B cell (primary cell): ENCODE measurements at regions not wholly inside any gene's neighbourhood (a gene's known extent, or its start where the extent isn't known, plus 50 kb on each side); places are given as distances from the start of the nearest gene placed in this dataset.

Experiments used
- ATAC-seq: fragments of 200-7000 bp; cut with Tn5 transposase; one replicate; pipeline ENCODE4 v1.10.0; 2021; ENCODE audit warnings: low read depth, mild to moderate bottlenecking, moderate number of reproducible peaks, moderate library complexity
- CTCF ChIA-PET: fragments of 350-600 bp; sonication (Branson Sonifier 250); formaldehyde crosslinking; loops from one replicate; lab custom pipeline; 2021; ENCODE audit warnings: antibody characterized with exemption, inconsistent platforms; lab: Charles Lee
- POLR2A ChIA-PET: fragments of 350-600 bp; sonication (Branson Sonifier 250); formaldehyde crosslinking; loops from one replicate; lab custom pipeline; 2021; ENCODE audit warnings: antibody characterized with exemption; lab: Charles Lee
- DNase-seq: peaks from one replicate; pipeline ENCODE4 v3.0.0; 2013
- H2AFZ ChIP-seq: 2 replicates; pipeline ENCODE4 v1.6.1; 2012; ENCODE audit warnings: mild to moderate bottlenecking, low read depth, low read length; ENCODE audit not compliant: insufficient read depth, poor library complexity, severe bottlenecking
- H3K27ac ChIP-seq, 2 donors: 1 replicate in 1 of 2; 2 replicates in 1 of 2; pipeline ENCODE4 v1.5.1; 2012 to 2013; ENCODE audit warnings: low read length in 2 of 2, mild to moderate bottlenecking in 2 of 2, moderate library complexity in 1 of 2
- H3K27me3 ChIP-seq, 4 experiments: fragments of 200-600 bp in 1 of 4; sonication (generic) in 1 of 4; replicated peaks in 1 of 4; 1 replicate in 2 of 4; 2 replicates in 2 of 4; pipeline versions ENCODE4 v1.6.1 to v1.7.0; 2013 to 2016; ENCODE audit warnings: low read length in 3 of 4, mild to moderate bottlenecking in 2 of 4, mixed read lengths in 1 of 4, moderate library complexity in 1 of 4; ENCODE audit not compliant: insufficient read depth in 4 of 4, control insufficient read depth in 3 of 4; ENCODE audit errors: control extremely low read depth in 1 of 4
- H3K36me3 ChIP-seq, 2 experiments: replicated peaks in 1 of 2; 1 replicate in 1 of 2; 2 replicates in 1 of 2; pipeline versions ENCODE4 v1.6.1 to v1.7.1; 2013; ENCODE audit warnings: low read length in 1 of 2; ENCODE audit not compliant: insufficient read depth in 2 of 2, control insufficient read depth in 1 of 2; ENCODE audit errors: control extremely low read depth in 1 of 2, extremely low read depth in 1 of 2
- H3K4me1 ChIP-seq, 2 donors: fragments of 200-600 bp in 1 of 2; sonication (generic) in 1 of 2; 1 replicate in 1 of 2; 2 replicates in 1 of 2; pipeline versions ENCODE4 v1.5.1 to v1.6.1; 2013 to 2017; ENCODE audit warnings: low read length in 2 of 2; ENCODE audit not compliant: control insufficient read depth in 2 of 2, insufficient read depth in 2 of 2
- H3K4me2 ChIP-seq: replicated peaks from 2 replicates; pipeline ENCODE3; 2012; ENCODE audit warnings: mild to moderate bottlenecking, low read depth, low read length; ENCODE audit not compliant: poor library complexity, severe bottlenecking
- H3K4me3 ChIP-seq, 5 experiments: fragments of 200-600 bp in 1 of 5; sonication (generic) in 1 of 5; 1 replicate in 3 of 5; 2 replicates in 2 of 5; pipeline versions ENCODE4 v1.5.1 to v1.7.0; 2011 to 2016; ENCODE audit warnings: low read length in 4 of 5, mild to moderate bottlenecking in 4 of 5, low read depth in 2 of 5, control low read depth in 1 of 5, moderate library complexity in 1 of 5; ENCODE audit not compliant: insufficient read depth in 1 of 5; ENCODE audit errors: control extremely low read depth in 1 of 5, extremely low read depth in 1 of 5
- H3K79me2 ChIP-seq: fragments of 200-600 bp; sonication (generic); one replicate; pipeline ENCODE4 v1.6.0; 2016; ENCODE audit warnings: low read length; ENCODE audit not compliant: control insufficient read depth, insufficient read depth
- H3K9ac ChIP-seq: fragments of 200-600 bp; sonication (generic); 2 replicates; pipeline ENCODE4 v1.6.1; 2017; ENCODE audit warnings: mild to moderate bottlenecking, low read length, moderate library complexity
- H3K9me3 ChIP-seq, 3 donors: one replicate each; pipeline versions ENCODE4 v1.6.1 to v1.7.1; 2013; ENCODE audit warnings: low read length in 2 of 3; ENCODE audit not compliant: control insufficient read depth in 2 of 3, insufficient read depth in 1 of 3; ENCODE audit errors: control extremely low read depth in 1 of 3
- H4K20me1 ChIP-seq: 2 replicates; pipeline ENCODE4 v1.6.0; 2012; ENCODE audit warnings: mild to moderate bottlenecking, low read length; ENCODE audit not compliant: insufficient read depth, control insufficient read depth, poor library complexity, severe bottlenecking
- H3K27ac Mint-ChIP-seq: one replicate; pipeline ENCODE4 v1.8.0; 2021; ENCODE audit warnings: mixed read lengths
- H3K27me3 Mint-ChIP-seq: one replicate; pipeline ENCODE4 v1.8.0; 2021; ENCODE audit warnings: mixed read lengths
- H3K4me1 Mint-ChIP-seq: one replicate; pipeline ENCODE4 v1.8.0; 2021; ENCODE audit warnings: mixed read lengths
- H3K4me3 Mint-ChIP-seq: one replicate; pipeline ENCODE4 v1.8.0; 2021; ENCODE audit warnings: mixed read lengths
- H3K9me3 Mint-ChIP-seq: one replicate; pipeline ENCODE4 v1.8.0; 2022; ENCODE audit warnings: mixed read lengths; ENCODE audit not compliant: insufficient read depth
- EZH2 ChIP-seq: IDR thresholded peaks from 2 replicates; pipeline ENCODE4 v1.6.1; 2012; ENCODE audit warnings: borderline replicate concordance, low read depth, mild to moderate bottlenecking, moderate library complexity, low read length; ENCODE audit not compliant: insufficient read depth, poor library complexity, severe bottlenecking
- WGBS: methylation state at CpG from one replicate; pipeline ENCODE4 v1.1.5; 2013; ENCODE audit warnings: missing lambda C conversion rate; ENCODE audit not compliant: insufficient coverage; 5-methylcytosine and 5-hydroxymethylcytosine counted together
- intact Hi-C: fragments of 100-400 bp; cut with micrococcal nuclease; formaldehyde crosslinking; loops from one replicate; pipeline ENCODE4 v1.10.0; 2022
- TF ChIP-seq, protein P1 (sequence below): fragments of 200-600 bp; IDR thresholded peaks from one replicate; pipeline ENCODE4 v1.8.0; 2022; ENCODE audit warnings: antibody characterized with exemption, mild to moderate bottlenecking

DNA sequence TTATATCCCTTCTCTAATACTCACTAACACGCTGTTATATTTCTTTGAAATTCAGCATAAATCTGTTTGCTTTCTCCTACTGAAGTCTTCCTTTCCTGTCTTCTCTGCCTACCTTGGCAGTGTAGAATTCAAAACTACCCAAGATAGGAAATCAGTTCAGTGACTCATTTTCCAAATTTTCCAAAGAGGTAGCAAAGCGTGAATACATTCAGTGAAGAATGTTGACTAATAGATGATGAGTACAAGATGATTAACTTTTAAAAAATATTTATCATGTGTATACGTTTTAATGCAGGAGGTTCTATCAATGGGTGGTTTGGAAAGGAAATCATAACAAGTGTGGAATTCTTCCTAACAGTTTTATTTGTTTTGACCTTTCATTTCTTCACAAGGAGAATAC is 201.9 kb upstream of the SLC8A1 start:
- H2AFZ ChIP-seq, result no peak overlapping the region
- WGBS, result no CpG with 5 or more reads among the region's 3 CpGs
- H4K20me1 ChIP-seq, result no peaks in the 10 kb centered on the region
- Mint-ChIP-seq H3K4me3 (no peak overlapping the region), H3K9me3 (no peaks in the 10 kb centered on the region), H3K27me3 (no peaks in the 10 kb centered on the region), H3K27ac (no peak overlapping the region), H3K4me1 (no peaks in the 10 kb centered on the region)
- H3K9ac ChIP-seq, result no peak overlapping the region
- ChIA-PET POLR2A (no interaction called here), CTCF (no interaction called here)
- no peak overlapping the region for H3K27ac ChIP-seq
- no peaks in the 10 kb centered on the region for H3K27me3 ChIP-seq
- H3K36me3 ChIP-seq, result no peaks in the 10 kb centered on the region
- H3K79me2 ChIP-seq, result no peaks in the 10 kb centered on the region
- TF ChIP-seq, protein P1, sequence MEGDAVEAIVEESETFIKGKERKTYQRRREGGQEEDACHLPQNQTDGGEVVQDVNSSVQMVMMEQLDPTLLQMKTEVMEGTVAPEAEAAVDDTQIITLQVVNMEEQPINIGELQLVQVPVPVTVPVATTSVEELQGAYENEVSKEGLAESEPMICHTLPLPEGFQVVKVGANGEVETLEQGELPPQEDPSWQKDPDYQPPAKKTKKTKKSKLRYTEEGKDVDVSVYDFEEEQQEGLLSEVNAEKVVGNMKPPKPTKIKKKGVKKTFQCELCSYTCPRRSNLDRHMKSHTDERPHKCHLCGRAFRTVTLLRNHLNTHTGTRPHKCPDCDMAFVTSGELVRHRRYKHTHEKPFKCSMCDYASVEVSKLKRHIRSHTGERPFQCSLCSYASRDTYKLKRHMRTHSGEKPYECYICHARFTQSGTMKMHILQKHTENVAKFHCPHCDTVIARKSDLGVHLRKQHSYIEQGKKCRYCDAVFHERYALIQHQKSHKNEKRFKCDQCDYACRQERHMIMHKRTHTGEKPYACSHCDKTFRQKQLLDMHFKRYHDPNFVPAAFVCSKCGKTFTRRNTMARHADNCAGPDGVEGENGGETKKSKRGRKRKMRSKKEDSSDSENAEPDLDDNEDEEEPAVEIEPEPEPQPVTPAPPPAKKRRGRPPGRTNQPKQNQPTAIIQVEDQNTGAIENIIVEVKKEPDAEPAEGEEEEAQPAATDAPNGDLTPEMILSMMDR, result no peak
- TF ChIP-seq EZH2, result no peak
- no peaks in the 10 kb centered on the region for H3K9me3 ChIP-seq
- DNase-seq (no peak), ATAC-seq (no peak)
- no peak overlapping the region for H3K4me3 ChIP-seq
- no peaks in the 10 kb centered on the region for H3K4me1 ChIP-seq
- intact Hi-C loops, result no loop called here
- H3K4me2 ChIP-seq, result no peak overlapping the region

DNA sequence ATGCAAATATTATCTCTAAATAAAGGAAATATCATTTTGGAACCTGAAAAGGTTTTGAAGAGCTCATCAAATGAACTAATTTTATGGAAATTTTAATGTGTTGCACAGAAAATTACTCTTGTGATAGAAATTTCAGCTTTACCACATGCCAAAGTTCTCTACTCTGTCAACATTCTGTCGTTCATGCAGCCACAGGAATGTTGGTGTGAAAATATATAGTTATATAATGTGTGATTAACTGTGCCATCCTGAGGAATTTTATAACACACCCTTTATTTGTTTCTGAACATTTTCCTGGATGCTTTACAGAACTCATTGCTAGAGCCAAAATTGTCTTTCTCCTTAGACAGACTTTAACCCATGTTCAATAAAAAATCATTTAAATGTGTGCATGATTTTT is 202.5 kb upstream of the SLC8A1 start:
- ChIA-PET CTCF (no interaction called here), POLR2A (no interaction called here)
- Histone ChIP-seq H3K79me2 (no peaks in the 10 kb centered on the region), H3K4me3 (no peak overlapping the region), H3K9me3 (no peaks in the 10 kb centered on the region), H3K4me2 (no peak overlapping the region), H3K27me3 (no peaks in the 10 kb centered on the region), H3K4me1 (no peaks in the 10 kb centered on the region), H2AFZ (no peak overlapping the region), H3K36me3 (no peaks in the 10 kb centered on the region), H3K27ac (no peak overlapping the region), H3K9ac (no peak overlapping the region), H4K20me1 (no peaks in the 10 kb centered on the region)
- Mint-ChIP-seq H3K27ac (no peak overlapping the region), H3K9me3 (no peaks in the 10 kb centered on the region), H3K4me3 (no peak overlapping the region), H3K27me3 (no peaks in the 10 kb centered on the region), H3K4me1 (no peaks in the 10 kb centered on the region)
- no peak for DNase-seq
- TF ChIP-seq, protein P1, result no peak
- no peak for TF ChIP-seq EZH2
- no peak for ATAC-seq
- intact Hi-C loops, result no loop called here
- WGBS, result no CpG with 5 or more reads among the region's 1 CpG
